ENCODE measurements at regions not wholly inside any gene's neighbourhood (a gene's known extent, or its start where the extent isn't known, plus 50 kb on each side); places are given as distances from the start of the nearest gene placed in this dataset.
A peak's percentile ranks its signal among the peaks of the same experiment; 100 is the strongest.
"Not testable (repeated sequence)": the region's sequence is repeated elsewhere in the genome, so short reads cannot be mapped to it uniquely, and the experiment has no call there.

- DNase-seq, result no peak
Observed at GRCh38 chr12:65657635-65658034, 166.6 kb upstream of the HMGA2 start.

GRCh38 chr12:65658360-65658759, 165.9 kb upstream of the HMGA2 start:
- no peak for DNase-seq

GRCh38 chr12:65659681-65660080, 164.6 kb upstream of the HMGA2 start:
- no peak for DNase-seq

GRCh38 chr12:65660096-65660495, 164.2 kb upstream of the HMGA2 start:
- DNase-seq, result no peak

- no peak for DNase-seq
Observed at GRCh38 chr12:65660836-65661235, 163.4 kb upstream of the HMGA2 start.

- DNase-seq, result no peak
Observed at GRCh38 chr12:65662590-65662989, 161.7 kb upstream of the HMGA2 start.

- no peak for DNase-seq
Observed at GRCh38 chr12:65663097-65663496, 161.2 kb upstream of the HMGA2 start.

- DNase-seq, result no peak
Observed at GRCh38 chr12:65663648-65664047, 160.6 kb upstream of the HMGA2 start.

GRCh38 chr12:65664715-65665250, 159.5 kb upstream of the HMGA2 start:
- no peak for DNase-seq

GRCh38 chr12:65665817-65666216, 158.5 kb upstream of the HMGA2 start:
- no peak for DNase-seq

- no peak for DNase-seq
Observed at GRCh38 chr12:65666876-65667275, 157.4 kb upstream of the HMGA2 start.

GRCh38 chr12:65667932-65668331, 156.4 kb upstream of the HMGA2 start:
- no peak for DNase-seq

GRCh38 chr12:65668981-65669695, 155.1 kb upstream of the HMGA2 start:
- DNase-seq, result no peak

GRCh38 chr12:65670775-65671174, 153.5 kb upstream of the HMGA2 start:
- DNase-seq, result no peak

GRCh38 chr12:65672441-65672840, 151.8 kb upstream of the HMGA2 start:
- DNase-seq, result no peak

- no peak for DNase-seq
Observed at GRCh38 chr12:65673156-65673690, 151.1 kb upstream of the HMGA2 start.

GRCh38 chr12:65673732-65674131, 150.6 kb upstream of the HMGA2 start:
- DNase-seq, result no peak

- DNase-seq, result no peak
Observed at GRCh38 chr12:65675141-65675621, 149.1 kb upstream of the HMGA2 start.

GRCh38 chr12:65678172-65678571, 146.1 kb upstream of the HMGA2 start:
- not testable (repeated sequence) for DNase-seq

GRCh38 chr12:65681226-65681625, 143.1 kb upstream of the HMGA2 start:
- no peak for DNase-seq

- DNase-seq, result no peak
Observed at GRCh38 chr12:65682112-65682511, 142.2 kb upstream of the HMGA2 start.

GRCh38 chr12:65684906-65685305, 139.4 kb upstream of the HMGA2 start:
- no peak for DNase-seq

GRCh38 chr12:65685514-65685913, 138.8 kb upstream of the HMGA2 start:
- peak in 1 of 3 experiments; percentile 16 for DNase-seq

- no peak for DNase-seq
Observed at GRCh38 chr12:65689508-65689907, 134.8 kb upstream of the HMGA2 start.

GRCh38 chr12:65690477-65690876, 133.8 kb upstream of the HMGA2 start:
- DNase-seq, result no peak

All from NCI-H1417 (cell line).